BJ (cell line): ENCODE measurements at regions not wholly inside any gene's neighbourhood (a gene's known extent, or its start where the extent isn't known, plus 50 kb on each side); places are given as distances from the start of the nearest gene placed in this dataset.

ENCODE experiments used
- CTCF ChIA-PET: fragments of 350-600 bp; formaldehyde crosslinking; extraction: SDS; loops from one replicate; lab custom pipeline; 2021; ENCODE audit warnings: antibody characterized with exemption, inconsistent platforms; lab: Yijun Ruan, JAX
- POLR2A ChIA-PET: fragments of 300-600 bp; sonication (Branson Sonifier 250); formaldehyde crosslinking; extraction: SDS; loops from one replicate; lab custom pipeline; 2021; ENCODE audit warnings: antibody characterized with exemption; lab: Charles Lee
- DNase-seq: peaks from one replicate; pipeline ENCODE4 v3.0.0-alpha.2; 2011; ENCODE audit warnings: low read depth
- H3K27me3 ChIP-seq: 2 replicates; pipeline ENCODE4 v1.6.0; 2011; ENCODE audit warnings: low read length; ENCODE audit not compliant: control insufficient read depth, insufficient read depth
- H3K36me3 ChIP-seq: 2 replicates; pipeline ENCODE4 v1.5.1; 2011; ENCODE audit warnings: low read length; ENCODE audit not compliant: control insufficient read depth, insufficient read depth
- H3K4me3 ChIP-seq: 2 replicates; pipeline ENCODE4 v1.5.1; 2011; ENCODE audit warnings: low read depth, mild to moderate bottlenecking, control low read depth, low read length
- CTCF ChIP-seq: IDR thresholded peaks from 2 replicates; pipeline ENCODE4 v1.5.1; 2011; ENCODE audit warnings: low read depth, mild to moderate bottlenecking, control low read depth, inconsistent platforms, low read length, moderate library complexity; ENCODE audit not compliant: insufficient read depth

DNA sequence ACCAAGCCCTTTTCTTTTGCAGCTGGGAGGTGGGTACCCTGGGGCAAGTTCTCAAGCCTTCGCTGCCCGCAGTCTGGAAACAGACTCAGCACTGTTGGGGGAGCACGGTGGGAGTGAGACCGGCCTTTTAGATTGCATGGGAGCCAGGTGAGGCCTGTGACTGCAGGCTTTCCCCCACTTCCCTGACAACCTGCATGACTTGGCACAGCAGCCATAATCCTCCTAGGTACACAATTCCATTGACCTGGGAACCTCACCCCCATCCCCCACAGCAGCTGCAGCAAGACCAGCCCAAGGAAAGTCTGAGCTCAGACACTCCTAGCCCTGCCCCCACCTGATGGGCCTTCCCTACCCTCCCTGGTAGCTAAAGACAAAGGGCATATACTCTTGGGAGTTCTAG lies 52.2 kb upstream of the CCDC80 start:
- Histone ChIP-seq H3K4me3 (no peak overlapping the region), H3K27me3 (no peaks in the 10 kb centered on the region), H3K36me3 (no peaks in the 10 kb centered on the region)
- ChIA-PET CTCF (interaction anchor here (1.1 to 1.8 kb wide), 3 partner anchors 19 to 56 kb away, joined by 3 to 6 read pairs (median 4); no protein-coding TSS in a partner anchor), POLR2A (no interaction called here)
- TF ChIP-seq CTCF: no peak
- no peak for DNase-seq
